ENCODE measurements at regions not wholly inside any gene's neighbourhood (a gene's known extent, or its start where the extent isn't known, plus 50 kb on each side); places are given as distances from the start of the nearest gene placed in this dataset.

DNA sequence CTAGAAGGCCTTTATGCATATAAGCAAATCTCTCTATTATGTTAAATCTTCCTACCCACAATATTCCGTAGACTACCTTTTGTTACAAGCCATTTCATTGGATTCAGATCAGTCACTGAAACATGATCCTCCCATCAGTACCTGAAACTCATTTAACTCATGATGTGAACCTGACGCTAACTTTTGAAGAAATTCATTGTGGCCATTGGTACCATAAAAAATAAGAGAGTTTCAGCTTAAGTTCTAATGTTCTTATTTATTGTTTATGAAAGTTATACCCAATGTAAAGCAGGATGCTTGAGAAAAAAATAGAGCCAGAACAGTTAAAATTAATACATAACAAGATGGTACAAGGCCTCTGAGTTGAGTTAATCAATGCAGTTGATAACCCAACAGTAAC, 439.6 kb downstream of the KCNJ2 start:
- TF ChIP-seq, protein P1, sequence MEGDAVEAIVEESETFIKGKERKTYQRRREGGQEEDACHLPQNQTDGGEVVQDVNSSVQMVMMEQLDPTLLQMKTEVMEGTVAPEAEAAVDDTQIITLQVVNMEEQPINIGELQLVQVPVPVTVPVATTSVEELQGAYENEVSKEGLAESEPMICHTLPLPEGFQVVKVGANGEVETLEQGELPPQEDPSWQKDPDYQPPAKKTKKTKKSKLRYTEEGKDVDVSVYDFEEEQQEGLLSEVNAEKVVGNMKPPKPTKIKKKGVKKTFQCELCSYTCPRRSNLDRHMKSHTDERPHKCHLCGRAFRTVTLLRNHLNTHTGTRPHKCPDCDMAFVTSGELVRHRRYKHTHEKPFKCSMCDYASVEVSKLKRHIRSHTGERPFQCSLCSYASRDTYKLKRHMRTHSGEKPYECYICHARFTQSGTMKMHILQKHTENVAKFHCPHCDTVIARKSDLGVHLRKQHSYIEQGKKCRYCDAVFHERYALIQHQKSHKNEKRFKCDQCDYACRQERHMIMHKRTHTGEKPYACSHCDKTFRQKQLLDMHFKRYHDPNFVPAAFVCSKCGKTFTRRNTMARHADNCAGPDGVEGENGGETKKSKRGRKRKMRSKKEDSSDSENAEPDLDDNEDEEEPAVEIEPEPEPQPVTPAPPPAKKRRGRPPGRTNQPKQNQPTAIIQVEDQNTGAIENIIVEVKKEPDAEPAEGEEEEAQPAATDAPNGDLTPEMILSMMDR (IDR thresholded peaks at IDR 0.05; ENCODE audit: low read length) = no peak
- TF ChIP-seq EZH2 (IDR thresholded peaks at IDR 0.05; ENCODE audit: borderline replicate concordance, low read length) = no peak

Data from OCI-LY1 (cell line).